SH-SY5Y (cell line): ENCODE measurements at regions not wholly inside any gene's neighbourhood (a gene's known extent, or its start where the extent isn't known, plus 50 kb on each side); places are given as distances from the start of the nearest gene placed in this dataset.

Experiments used
- GATA2 ChIP-seq: IDR thresholded peaks from 2 replicates; pipeline ENCODE4 v1.6.1; 2011; ENCODE audit warnings: mild to moderate bottlenecking, low read depth, low read length
- GATA3 ChIP-seq: IDR thresholded peaks from 2 replicates; pipeline ENCODE4 v1.6.1; 2011; ENCODE audit warnings: low read depth, mild to moderate bottlenecking, low read length, moderate library complexity

DNA sequence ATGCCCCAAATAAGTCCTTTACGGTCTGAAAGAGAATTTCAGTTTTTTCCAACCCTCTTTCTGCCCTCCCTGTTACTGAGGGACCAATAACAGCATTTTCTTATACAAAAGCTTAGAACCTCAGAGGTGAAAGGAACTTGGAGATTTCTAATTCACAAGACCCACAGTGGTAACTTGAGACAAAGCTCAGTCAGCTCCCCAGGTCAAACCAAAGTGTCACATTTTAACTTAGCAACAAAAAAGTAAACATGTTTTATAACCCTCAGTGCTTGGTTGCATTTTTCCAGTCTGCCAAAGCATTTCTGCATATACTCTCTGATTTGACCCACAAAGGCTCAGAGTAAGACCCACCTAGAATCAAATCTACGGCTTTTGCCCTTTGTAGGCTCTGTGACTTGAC lies 415.2 kb downstream of the VRK1 start:
- TF ChIP-seq GATA3 (no peak), GATA2 (no peak)
